ENCODE measurements at regions not wholly inside any gene's neighbourhood (a gene's known extent, or its start where the extent isn't known, plus 50 kb on each side); places are given as distances from the start of the nearest gene placed in this dataset.

DNA sequence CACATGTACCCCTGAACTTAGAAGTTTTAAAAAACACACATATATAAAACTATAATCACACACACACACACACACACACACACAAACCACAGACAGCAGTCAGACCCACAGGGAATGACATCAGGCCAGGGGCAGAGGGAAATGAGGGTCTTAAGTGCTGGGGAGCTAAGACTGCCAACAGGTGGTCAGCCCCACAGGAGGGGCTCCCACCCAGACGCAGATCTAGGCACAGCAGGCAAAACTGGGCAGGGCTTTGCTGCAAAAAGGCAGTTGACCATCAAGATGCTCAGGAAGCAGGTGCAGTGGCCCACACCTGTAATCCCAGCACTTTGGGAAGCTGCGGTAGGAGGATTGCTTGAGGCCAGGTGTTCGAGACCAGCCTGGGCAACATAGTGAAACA, 121.0 kb upstream of the LSM14A start:
- Histone ChIP-seq H3K4me2 (peak overlapping the region; percentile 47; the same call in 1 of the 2 replicates), H3K36me3 (no peaks in the 10 kb centered on the region), H3K4me3 (no peak overlapping the region), H3K4me1 (peaks cover 10% of the 10 kb centered on the region), H3K9ac (no peak overlapping the region), H3K9me3 (no peaks in the 10 kb centered on the region), H4K20me1 (no peaks in the 10 kb centered on the region), H3K27me3 (no peaks in the 10 kb centered on the region), H3K27ac (peak overlapping the region; percentile 26; the same call in 1 of the 2 replicates)
- no peak for TF ChIP-seq Cebpa-rat (IDR thresholded peaks at IDR 0.05)

DNA sequence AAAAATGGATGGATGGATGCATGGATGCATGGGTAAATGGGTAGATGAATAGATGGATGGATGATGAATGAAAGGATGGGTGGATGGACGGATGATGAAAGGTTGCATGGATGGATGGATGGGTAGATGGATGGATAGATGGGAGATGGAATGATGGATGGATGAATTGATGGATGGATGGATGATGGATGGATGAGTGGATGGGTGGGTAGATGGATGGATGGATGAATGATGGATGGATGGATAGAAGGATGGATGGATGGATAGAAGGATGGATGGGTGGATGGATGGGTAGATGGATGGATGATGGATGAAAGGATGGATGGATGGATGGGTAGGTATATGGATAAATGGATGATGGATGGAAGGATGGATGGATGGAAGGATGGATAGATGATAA, 115.1 kb upstream of the LSM14A start:
- Histone ChIP-seq H3K4me3 (no peak overlapping the region), H3K27me3 (no peaks in the 10 kb centered on the region), H4K20me1 (no peaks in the 10 kb centered on the region), H3K9me3 (no peaks in the 10 kb centered on the region), H3K27ac (no peak overlapping the region), H3K4me1 (no peaks in the 10 kb centered on the region), H3K4me2 (no peak overlapping the region), H3K9ac (no peak overlapping the region), H3K36me3 (no peaks in the 10 kb centered on the region)
- TF ChIP-seq Cebpa-rat (IDR thresholded peaks at IDR 0.05): no peak

DNA sequence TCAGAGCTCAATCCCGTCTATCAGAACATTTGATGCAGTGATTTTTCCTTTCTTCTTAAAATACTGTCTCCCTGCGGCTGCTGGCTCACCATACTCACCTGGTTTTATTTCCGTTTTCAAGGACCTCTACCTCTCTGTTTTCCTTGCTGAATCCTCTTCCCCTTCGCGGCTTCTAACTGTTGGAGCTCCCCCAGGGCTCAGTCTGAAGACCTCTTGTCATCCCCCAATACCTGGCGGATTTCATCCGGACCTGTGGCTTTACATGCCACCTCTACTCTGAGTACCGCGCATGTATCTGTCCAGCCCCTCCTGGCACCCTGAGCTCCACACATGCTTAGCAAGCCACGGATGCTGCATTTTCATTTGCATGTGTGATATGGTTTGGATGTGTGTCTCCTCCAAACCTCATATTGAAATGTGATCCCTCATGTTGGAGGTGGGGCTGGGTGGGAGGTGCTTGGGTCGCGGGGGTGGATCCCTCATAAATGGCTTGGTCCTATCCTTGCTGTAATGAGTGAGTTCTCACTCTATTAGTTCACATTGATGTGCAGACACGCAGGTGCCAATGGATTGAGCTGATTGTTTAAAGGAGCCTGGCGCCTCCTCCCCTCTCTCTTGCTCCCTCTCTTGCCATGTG, 106.2 kb upstream of the LSM14A start:
- Histone ChIP-seq H4K20me1 (no peaks in the 10 kb centered on the region), H3K9me3 (no peaks in the 10 kb centered on the region), H3K36me3 (no peaks in the 10 kb centered on the region), H3K4me2 (no peak overlapping the region), H3K4me1 (peaks cover 11% of the 10 kb centered on the region), H3K4me3 (no peak overlapping the region), H3K27me3 (no peaks in the 10 kb centered on the region), H3K9ac (no peak overlapping the region), H3K27ac (no peak overlapping the region)
- no peak for TF ChIP-seq Cebpa-rat (IDR thresholded peaks at IDR 0.05)

- H3K36me3 ChIP-seq: no peaks in the 10 kb centered on the region
- no peaks in the 10 kb centered on the region for H4K20me1 ChIP-seq
- H3K9me3 ChIP-seq: no peaks in the 10 kb centered on the region
- peaks cover 11% of the 10 kb centered on the region for H3K4me1 ChIP-seq
- no peaks in the 10 kb centered on the region for H3K27me3 ChIP-seq
- TF ChIP-seq Cebpa-rat (IDR thresholded peaks at IDR 0.05): no peak
- no peak overlapping the region for H3K4me2 ChIP-seq
- H3K9ac ChIP-seq: no peak overlapping the region
- H3K4me3 ChIP-seq: no peak overlapping the region
- no peak overlapping the region for H3K27ac ChIP-seq
Measured at GRCh38 chr19:34067861-34068271, 104.4 kb upstream of the LSM14A start.

GRCh38 chr19:34075661-34076091, 96.6 kb upstream of the LSM14A start:
- Histone ChIP-seq H4K20me1 (no peaks in the 10 kb centered on the region), H3K4me3 (no peak overlapping the region), H3K4me2 (no peak overlapping the region), H3K4me1 (no peaks in the 10 kb centered on the region), H3K9ac (no peak overlapping the region), H3K27me3 (no peaks in the 10 kb centered on the region), H3K36me3 (no peaks in the 10 kb centered on the region), H3K27ac (no peak overlapping the region), H3K9me3 (peaks cover 5% of the 10 kb centered on the region; the same call in 1 of the 2 replicates)
- TF ChIP-seq Cebpa-rat (IDR thresholded peaks at IDR 0.05): no peak

DNA sequence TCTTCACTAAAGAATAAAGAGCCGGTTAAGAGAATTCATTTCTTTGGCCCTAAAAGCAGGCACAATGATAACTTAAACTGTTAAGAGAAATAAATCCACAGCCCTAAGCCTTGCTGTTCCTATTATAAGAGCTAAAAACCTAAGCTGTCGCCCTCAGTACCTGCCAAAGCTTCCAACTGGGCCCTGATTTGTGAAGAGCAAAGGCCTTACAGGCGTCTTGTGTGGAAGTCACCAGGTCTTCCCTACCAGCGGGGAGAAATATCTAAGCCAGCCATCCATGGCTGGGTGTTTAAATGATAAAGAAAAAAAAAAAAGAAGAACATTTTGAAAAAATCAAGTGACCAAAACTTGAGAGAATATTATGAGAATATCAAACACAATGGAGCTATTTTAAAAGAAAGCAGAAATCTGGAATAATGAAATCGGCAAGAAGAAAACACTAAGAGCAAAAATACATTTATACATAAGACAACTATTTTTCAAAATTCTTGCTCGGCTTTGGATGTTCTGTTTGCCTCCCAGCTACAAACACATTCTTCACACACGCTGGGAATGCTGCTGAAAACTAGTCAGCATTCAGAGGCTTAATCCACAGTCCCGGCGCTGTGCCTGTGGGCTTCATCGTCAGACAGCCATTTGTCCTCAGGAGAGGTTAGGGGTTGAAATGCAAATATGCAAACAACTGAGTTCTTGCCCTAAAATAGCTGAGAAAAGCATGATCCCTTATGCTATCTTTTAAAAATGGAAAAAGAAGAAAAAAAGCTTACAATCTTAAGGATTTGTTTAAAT, 89.8 kb upstream of the LSM14A start:
- no peak overlapping the region for H3K9ac ChIP-seq

GRCh38 chr19:34084396-34085145, 87.7 kb upstream of the LSM14A start:
- H3K27ac ChIP-seq: no peak overlapping the region
- H3K9me3 ChIP-seq: peaks cover 8% of the 10 kb centered on the region
- no peak overlapping the region for H3K4me2 ChIP-seq
- no peaks in the 10 kb centered on the region for H3K36me3 ChIP-seq
- no peaks in the 10 kb centered on the region for H3K4me1 ChIP-seq
- H3K4me3 ChIP-seq: no peak overlapping the region
- no peaks in the 10 kb centered on the region for H3K27me3 ChIP-seq
- no peak for TF ChIP-seq Cebpa-rat (IDR thresholded peaks at IDR 0.05)
- no peak overlapping the region for H3K9ac ChIP-seq
- H4K20me1 ChIP-seq: no peaks in the 10 kb centered on the region

More for the DNA sequence above, 89.8 kb upstream of the LSM14A start:
- Histone ChIP-seq H3K27me3 (no peaks in the 10 kb centered on the region), H3K9me3 (peaks cover 8% of the 10 kb centered on the region), H3K36me3 (no peaks in the 10 kb centered on the region), H3K4me2 (no peak overlapping the region), H4K20me1 (no peaks in the 10 kb centered on the region), H3K4me1 (no peaks in the 10 kb centered on the region), H3K4me3 (no peak overlapping the region), H3K27ac (no peak overlapping the region)
- TF ChIP-seq Cebpa-rat (IDR thresholded peaks at IDR 0.05): no peak

GRCh38 chr19:34085336-34085735, 87.0 kb upstream of the LSM14A start:
- no peak for TF ChIP-seq Cebpa-rat (IDR thresholded peaks at IDR 0.05)
- H3K4me1 ChIP-seq: no peaks in the 10 kb centered on the region
- H3K27me3 ChIP-seq: no peaks in the 10 kb centered on the region

DNA sequence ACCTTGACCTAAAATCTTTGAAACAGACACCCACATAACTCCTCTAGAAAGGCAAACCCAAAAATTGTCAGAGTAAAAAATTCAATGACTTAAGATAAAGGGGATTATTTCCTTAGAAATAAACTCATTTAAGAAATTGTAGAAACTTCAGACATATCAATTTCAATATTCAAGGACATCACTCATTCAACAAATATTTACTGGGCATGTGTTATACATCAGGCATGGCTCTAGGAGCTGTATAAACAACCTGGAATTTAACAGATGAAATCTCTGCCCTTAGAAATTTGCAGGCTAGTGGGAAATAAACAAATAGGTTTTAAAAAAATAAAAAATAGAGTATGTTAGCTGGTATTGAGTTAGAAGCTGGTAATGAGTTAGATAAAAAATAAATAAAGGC, 84.0 kb upstream of the LSM14A start:
- H3K36me3 ChIP-seq: no peaks in the 10 kb centered on the region
- no peaks in the 10 kb centered on the region for H4K20me1 ChIP-seq
- H3K9me3 ChIP-seq: peaks cover 8% of the 10 kb centered on the region
- H3K4me2 ChIP-seq: no peak overlapping the region
- no peak overlapping the region for H3K9ac ChIP-seq
- H3K27me3 ChIP-seq: no peaks in the 10 kb centered on the region
- no peak for TF ChIP-seq Cebpa-rat (IDR thresholded peaks at IDR 0.05)
- no peak overlapping the region for H3K4me3 ChIP-seq
- no peak overlapping the region for H3K27ac ChIP-seq
- H3K4me1 ChIP-seq: no peaks in the 10 kb centered on the region

More at GRCh38 chr19:34085336-34085735, 87.0 kb upstream of the LSM14A start:
- Histone ChIP-seq H3K9ac (no peak overlapping the region), H3K4me2 (no peak overlapping the region), H3K36me3 (no peaks in the 10 kb centered on the region), H4K20me1 (no peaks in the 10 kb centered on the region), H3K27ac (no peak overlapping the region), H3K4me3 (no peak overlapping the region), H3K9me3 (peaks cover 8% of the 10 kb centered on the region)

GRCh38 chr19:34089566-34089965, 82.7 kb upstream of the LSM14A start:
- Histone ChIP-seq H3K4me1 (no peaks in the 10 kb centered on the region), H3K4me2 (no peak overlapping the region)
- no peak for TF ChIP-seq Cebpa-rat (IDR thresholded peaks at IDR 0.05)

More at GRCh38 chr19:34089566-34089965, 82.7 kb upstream of the LSM14A start:
- Histone ChIP-seq H4K20me1 (no peaks in the 10 kb centered on the region), H3K27ac (no peak overlapping the region), H3K9me3 (peaks cover 8% of the 10 kb centered on the region), H3K4me3 (no peak overlapping the region), H3K9ac (no peak overlapping the region), H3K27me3 (no peaks in the 10 kb centered on the region), H3K36me3 (no peaks in the 10 kb centered on the region)

All from BLaER1 (cell line).